Epithelial cell of esophagus (primary cell): ENCODE measurements at regions not wholly inside any gene's neighbourhood (a gene's known extent, or its start where the extent isn't known, plus 50 kb on each side); places are given as distances from the start of the nearest gene placed in this dataset.
"Not testable (repeated sequence)": the region's sequence is repeated elsewhere in the genome, so short reads cannot be mapped to it uniquely, and the experiment has no call there.

Experiments
- DNase-seq: peaks from one replicate; pipeline ENCODE4 v3.0.0; 2010; ENCODE audit warnings: low read depth
- H3K4me3 ChIP-seq: 2 replicates; pipeline ENCODE4 v1.5.1; 2011; ENCODE audit warnings: mild to moderate bottlenecking, low read length, control low read depth
- CTCF ChIP-seq: IDR thresholded peaks from 2 replicates; pipeline ENCODE4 v1.5.1; 2011; ENCODE audit warnings: low read depth, mild to moderate bottlenecking, low read length, control low read depth, inconsistent platforms; ENCODE audit not compliant: insufficient read depth; ENCODE audit errors: missing control alignments

GRCh38 chr20:30963591-30963990 lies 293.9 kb upstream of the DEFB115 start:
- TF ChIP-seq CTCF: no peak
- no peak for DNase-seq
- no peak overlapping the region for H3K4me3 ChIP-seq

GRCh38 chr20:30975859-30976258 lies 281.6 kb upstream of the DEFB115 start:
- H3K4me3 ChIP-seq, DNase-seq: not testable (repeated sequence)

- no peak for TF ChIP-seq CTCF
- DNase-seq: no peak
- H3K4me3 ChIP-seq: no peak overlapping the region
Observed at GRCh38 chr20:30985386-30985785, 272.1 kb upstream of the DEFB115 start.
